Upper lobe of right lung (tissue), 1 donor: ENCODE measurements at regions not wholly inside any gene's neighbourhood (a gene's known extent, or its start where the extent isn't known, plus 50 kb on each side); places are given as distances from the start of the nearest gene placed in this dataset.

Experiments
- ATAC-seq: fragments of 200-7000 bp; cut with Tn5 transposase; one replicate; pipeline ENCODE4 v1.9.1; 2020; ENCODE audit warnings: mild to moderate bottlenecking, moderate library complexity
- DNase-seq: peaks from one replicate; pipeline ENCODE4 v3.0.0-alpha.2; 2020
- H3K27ac ChIP-seq: fragments of 200-600 bp; one replicate; pipeline ENCODE4 v1.8.0; 2022
- H3K27me3 ChIP-seq: fragments of 200-600 bp; one replicate; pipeline ENCODE4 v1.8.0; 2022; ENCODE audit warnings: mild to moderate bottlenecking
- H3K36me3 ChIP-seq: fragments of 200-600 bp; one replicate; pipeline ENCODE4 v1.8.0; 2022
- H3K4me1 ChIP-seq: fragments of 200-600 bp; one replicate; pipeline ENCODE4 v1.8.0; 2022
- H3K4me3 ChIP-seq: fragments of 200-600 bp; one replicate; pipeline ENCODE4 v1.8.0; 2022; ENCODE audit warnings: mild to moderate bottlenecking
- H3K9me3 ChIP-seq: fragments of 200-600 bp; one replicate; pipeline ENCODE4 v1.8.0; 2022
- CTCF ChIP-seq: fragments of 200-600 bp; IDR thresholded peaks from one replicate; pipeline ENCODE4 v1.8.0; 2022; ENCODE audit warnings: antibody characterized with exemption
- intact Hi-C: fragments of 100-400 bp; cut with DNase I; formaldehyde crosslinking; loops from one replicate; pipeline ENCODE4 v1.11.0; 2022
- donor health status: DM: no; HTN: yes; CAD: no; lungs with severe emphysema.

- H3K36me3 ChIP-seq, result no peaks in the 10 kb centered on the region
- no peaks in the 10 kb centered on the region for H3K9me3 ChIP-seq
- ATAC-seq, result peak; percentile 46
- no peak overlapping the region for H3K4me3 ChIP-seq
- H3K27me3 ChIP-seq, result no peaks in the 10 kb centered on the region
- H3K4me1 ChIP-seq, result no peaks in the 10 kb centered on the region
- DNase-seq, result no peak
- H3K27ac ChIP-seq, result no peak overlapping the region
- intact Hi-C loops, result no loop called here
- TF ChIP-seq CTCF, result no peak
Measured at GRCh38 chr13:22461854-22462490, 718.8 kb upstream of the SGCG start.

- no peak for TF ChIP-seq CTCF
- Histone ChIP-seq H3K4me1 (no peaks in the 10 kb centered on the region), H3K27me3 (no peaks in the 10 kb centered on the region), H3K4me3 (no peak overlapping the region), H3K9me3 (no peaks in the 10 kb centered on the region), H3K36me3 (no peaks in the 10 kb centered on the region), H3K27ac (no peak overlapping the region)
- intact Hi-C loops, result no loop called here
- no peak for DNase-seq
- ATAC-seq, result no peak
Measured at GRCh38 chr13:22463089-22463488, 717.7 kb upstream of the SGCG start.

GRCh38 chr13:22468045-22468444 lies 712.7 kb upstream of the SGCG start:
- no peak for DNase-seq
- no peak overlapping the region for H3K4me3 ChIP-seq
- no peaks in the 10 kb centered on the region for H3K9me3 ChIP-seq
- H3K36me3 ChIP-seq, result no peaks in the 10 kb centered on the region
- H3K27ac ChIP-seq, result no peak overlapping the region
- ATAC-seq, result no peak
- no peaks in the 10 kb centered on the region for H3K27me3 ChIP-seq
- H3K4me1 ChIP-seq, result no peaks in the 10 kb centered on the region
- no peak for TF ChIP-seq CTCF
- intact Hi-C loops, result no loop called here

- no peaks in the 10 kb centered on the region for H3K4me1 ChIP-seq
- DNase-seq (no peak), ATAC-seq (no peak)
- H3K9me3 ChIP-seq, result no peaks in the 10 kb centered on the region
- H3K4me3 ChIP-seq, result no peak overlapping the region
- no peak overlapping the region for H3K27ac ChIP-seq
- no peak for TF ChIP-seq CTCF
- no peaks in the 10 kb centered on the region for H3K36me3 ChIP-seq
- intact Hi-C loops, result no loop called here
- no peaks in the 10 kb centered on the region for H3K27me3 ChIP-seq
Measured at GRCh38 chr13:22468824-22469223, 712.0 kb upstream of the SGCG start.

- Histone ChIP-seq H3K27me3 (no peaks in the 10 kb centered on the region), H3K27ac (no peak overlapping the region), H3K4me1 (no peaks in the 10 kb centered on the region), H3K36me3 (no peaks in the 10 kb centered on the region), H3K9me3 (no peaks in the 10 kb centered on the region), H3K4me3 (no peak overlapping the region)
- TF ChIP-seq CTCF, result no peak
- DNase-seq (no peak), ATAC-seq (no peak)
- intact Hi-C loops, result no loop called here
Measured at GRCh38 chr13:22469452-22469851, 711.3 kb upstream of the SGCG start.

GRCh38 chr13:22470075-22470474 lies 710.7 kb upstream of the SGCG start:
- no peak overlapping the region for H3K4me3 ChIP-seq
- no peaks in the 10 kb centered on the region for H3K9me3 ChIP-seq
- H3K4me1 ChIP-seq, result no peaks in the 10 kb centered on the region
- intact Hi-C loops, result no loop called here
- DNase-seq (no peak), ATAC-seq (no peak)
- no peak for TF ChIP-seq CTCF
- no peaks in the 10 kb centered on the region for H3K36me3 ChIP-seq
- H3K27ac ChIP-seq, result no peak overlapping the region
- H3K27me3 ChIP-seq, result no peaks in the 10 kb centered on the region
